Esophagus squamous epithelium (tissue), 5 donors: ENCODE measurements at regions not wholly inside any gene's neighbourhood (a gene's known extent, or its start where the extent isn't known, plus 50 kb on each side); places are given as distances from the start of the nearest gene placed in this dataset.
"Not testable (repeated sequence)": the region's sequence is repeated elsewhere in the genome, so short reads cannot be mapped to it uniquely, and the experiment has no call there.

Experiments
- DNase-seq: peaks from one replicate; lab custom pipeline; 2025; lab: John Stamatoyannopoulos, UW
- H3K27ac ChIP-seq, 4 donors: fragments of 200-600 bp; sonication (generic); one replicate each; pipeline ENCODE4 v1.5.1; 2016 to 2019; ENCODE audit warnings: mild to moderate bottlenecking in 1 of 4
- H3K27me3 ChIP-seq, 4 donors: fragments of 200-600 bp; sonication (generic); 1 replicate in 3 of 4; 2 replicates in 1 of 4; pipeline versions ENCODE4 v1.5.1 to v1.6.0; 2017 to 2021; ENCODE audit warnings: antibody characterized with exemption in 1 of 4
- H3K36me3 ChIP-seq, 3 donors: fragments of 200-600 bp; sonication (generic); one replicate each; pipeline ENCODE4 v1.5.1; 2016 to 2019
- H3K4me1 ChIP-seq, 3 donors: fragments of 200-600 bp; sonication (generic); one replicate each; pipeline ENCODE4 v1.5.1; 2017 to 2019
- H3K4me3 ChIP-seq, 4 donors: fragments of 200-600 bp; sonication (generic); 1 replicate in 3 of 4; 2 replicates in 1 of 4; pipeline ENCODE4 v1.5.1; 2016 to 2019; ENCODE audit warnings: mild to moderate bottlenecking in 2 of 4, moderate library complexity in 1 of 4
- H3K9me3 ChIP-seq, 3 donors: fragments of 200-600 bp; sonication (generic); one replicate each; pipeline ENCODE4 v1.5.1; 2016 to 2019
- POLR2A ChIP-seq, 4 donors: fragments of 450-650 bp; IDR thresholded peaks; one replicate each; pipeline ENCODE4 v1.6.1; 2017; ENCODE audit warnings: antibody characterized with exemption in 4 of 4, mild to moderate bottlenecking in 4 of 4, moderate library complexity in 3 of 4
- WGBS, 2 donors: methylation state at CpG; one replicate each; pipeline ENCODE4 v1.1.5; 2018; 5-methylcytosine and 5-hydroxymethylcytosine counted together
- intact Hi-C: fragments of 100-400 bp; cut with DNase I; formaldehyde crosslinking; loops from one replicate; pipeline ENCODE4 v1.15.0; 2022
- TF ChIP-seq, protein P1 (sequence below), 6 experiments: fragments of 450-650 bp in 4 of 6; fragments of 200-600 bp in 2 of 6; sonication (generic) in 2 of 6; IDR thresholded peaks; one replicate each; pipeline ENCODE4 v1.5.1; 2016 to 2019; ENCODE audit warnings: antibody characterized with exemption in 6 of 6, mild to moderate bottlenecking in 4 of 6, moderate library complexity in 4 of 6
- donor health status: DM: yes; HTN: yes; CAD: no.

DNA sequence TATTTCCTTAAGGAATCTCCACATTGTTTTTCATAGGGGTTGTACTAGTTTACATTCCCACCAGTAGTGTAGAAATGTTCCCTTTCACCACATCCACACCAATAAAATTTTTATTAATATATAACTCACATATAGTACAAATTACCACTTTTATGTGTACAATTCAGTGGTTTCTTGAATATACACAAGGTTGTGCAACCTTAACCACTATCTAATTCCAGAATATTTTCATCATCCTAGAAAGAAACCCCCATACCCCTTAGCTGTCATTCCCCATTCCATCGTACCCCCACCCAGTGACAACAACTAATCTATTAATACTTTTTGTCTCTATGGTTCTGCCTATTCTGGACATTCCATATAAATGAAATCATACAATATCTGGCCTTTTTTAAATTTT, 108.3 kb upstream of the USP9X start:
- H3K4me1 ChIP-seq: no peaks in the 10 kb centered on the region
- no peaks in the 10 kb centered on the region for H3K36me3 ChIP-seq
- H3K9me3 ChIP-seq: no peaks in the 10 kb centered on the region
- WGBS, 2 donors: 88 to 100% methylated on average over 1 of the region's 1 CpG
- H3K27ac ChIP-seq: no peak overlapping the region
- intact Hi-C loops: no loop called here
- no peak for DNase-seq
- no peaks in the 10 kb centered on the region for H3K27me3 ChIP-seq
- H3K4me3 ChIP-seq: no peak overlapping the region
- no peak for TF ChIP-seq POLR2A (IDR thresholded peaks at IDR 0.05)
- TF ChIP-seq, protein P1, sequence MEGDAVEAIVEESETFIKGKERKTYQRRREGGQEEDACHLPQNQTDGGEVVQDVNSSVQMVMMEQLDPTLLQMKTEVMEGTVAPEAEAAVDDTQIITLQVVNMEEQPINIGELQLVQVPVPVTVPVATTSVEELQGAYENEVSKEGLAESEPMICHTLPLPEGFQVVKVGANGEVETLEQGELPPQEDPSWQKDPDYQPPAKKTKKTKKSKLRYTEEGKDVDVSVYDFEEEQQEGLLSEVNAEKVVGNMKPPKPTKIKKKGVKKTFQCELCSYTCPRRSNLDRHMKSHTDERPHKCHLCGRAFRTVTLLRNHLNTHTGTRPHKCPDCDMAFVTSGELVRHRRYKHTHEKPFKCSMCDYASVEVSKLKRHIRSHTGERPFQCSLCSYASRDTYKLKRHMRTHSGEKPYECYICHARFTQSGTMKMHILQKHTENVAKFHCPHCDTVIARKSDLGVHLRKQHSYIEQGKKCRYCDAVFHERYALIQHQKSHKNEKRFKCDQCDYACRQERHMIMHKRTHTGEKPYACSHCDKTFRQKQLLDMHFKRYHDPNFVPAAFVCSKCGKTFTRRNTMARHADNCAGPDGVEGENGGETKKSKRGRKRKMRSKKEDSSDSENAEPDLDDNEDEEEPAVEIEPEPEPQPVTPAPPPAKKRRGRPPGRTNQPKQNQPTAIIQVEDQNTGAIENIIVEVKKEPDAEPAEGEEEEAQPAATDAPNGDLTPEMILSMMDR (IDR thresholded peaks at IDR 0.05): no peak

DNA sequence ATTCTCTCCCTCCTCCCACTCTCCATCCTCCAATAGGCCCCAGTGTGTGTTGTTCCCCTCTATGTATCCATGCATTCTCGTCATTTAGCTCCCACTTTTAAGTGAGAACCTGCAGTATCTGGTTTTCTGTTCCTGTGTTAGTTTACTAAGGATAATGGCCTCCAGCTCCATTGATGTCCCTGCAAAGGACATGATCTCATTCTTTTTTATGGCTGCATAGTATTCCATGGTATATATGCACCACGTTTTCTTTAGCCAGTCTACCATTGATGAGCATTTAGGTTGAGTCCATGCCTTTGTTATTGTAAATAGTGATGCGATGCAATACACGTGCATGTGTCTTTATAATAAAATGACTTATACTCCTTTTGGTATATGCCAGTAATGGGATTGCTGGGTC, 100.3 kb upstream of the USP9X start:
- Histone ChIP-seq H3K27ac (no peak overlapping the region), H3K36me3 (no peaks in the 10 kb centered on the region), H3K4me3 (no peak overlapping the region), H3K27me3 (no peaks in the 10 kb centered on the region), H3K9me3 (no peaks in the 10 kb centered on the region), H3K4me1 (no peaks in the 10 kb centered on the region)
- no peak for DNase-seq
- intact Hi-C loops: no loop called here
- no peak for TF ChIP-seq POLR2A (IDR thresholded peaks at IDR 0.05)
- TF ChIP-seq, protein P1 (IDR thresholded peaks at IDR 0.05): no peak
- 85 to 96% methylated on average over 4 of the region's 4 CpGs for WGBS, 2 donors

DNA sequence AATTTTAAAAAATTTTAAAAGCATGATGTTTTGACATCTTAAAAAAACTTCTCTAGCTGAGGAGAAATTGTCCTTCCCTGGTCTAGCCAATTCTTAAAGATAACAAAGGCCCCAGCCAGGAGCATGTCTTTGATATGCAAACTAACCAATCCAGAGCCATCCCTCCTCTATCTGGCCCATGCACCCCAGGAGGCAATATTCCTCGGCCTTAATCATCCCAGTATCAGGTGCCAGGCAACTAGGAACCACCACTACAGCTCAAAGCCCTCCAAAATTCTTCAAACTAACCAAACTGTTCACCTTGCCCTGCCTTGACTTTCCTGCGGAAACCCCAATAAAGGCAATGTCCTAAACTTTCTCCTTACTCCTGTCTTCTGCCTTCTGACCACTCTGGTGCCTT, 97.8 kb upstream of the USP9X start:
- TF ChIP-seq, protein P1 (IDR thresholded peaks at IDR 0.05): no peak
- no peak for TF ChIP-seq POLR2A (IDR thresholded peaks at IDR 0.05)

DNA sequence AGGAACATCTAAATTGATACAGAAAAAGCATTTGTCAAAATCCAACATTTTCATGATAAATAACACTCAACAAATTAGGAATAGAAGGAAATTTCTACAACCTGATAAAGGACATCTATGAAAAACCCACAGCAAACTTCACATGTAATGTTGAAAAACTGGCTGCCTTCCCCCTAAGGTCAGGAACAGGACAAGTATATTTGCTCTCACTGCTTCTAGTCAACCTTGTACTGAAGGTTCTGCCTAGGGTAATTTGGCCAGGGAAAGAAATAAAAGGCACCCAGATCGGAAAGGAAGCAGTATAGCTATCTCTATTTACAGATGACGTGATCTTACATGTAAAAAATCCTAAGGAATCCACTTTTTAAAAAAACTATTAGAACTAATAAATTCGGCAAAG, 97.1 kb upstream of the USP9X start:
- H3K27me3 ChIP-seq: no peaks in the 10 kb centered on the region
- 45 to 81% methylated on average over 3 of the region's 3 CpGs for WGBS, 2 donors
- TF ChIP-seq, protein P1 (IDR thresholded peaks at IDR 0.05): no peak
- no peak for TF ChIP-seq POLR2A (IDR thresholded peaks at IDR 0.05)

More for the DNA sequence above, 97.8 kb upstream of the USP9X start:
- no peak overlapping the region for H3K4me3 ChIP-seq
- WGBS, 2 donors: 63% methylated on average over 2 of the region's 2 CpGs; no CpG with 5 or more reads in 1 of the 2 donors
- H3K4me1 ChIP-seq: no peaks in the 10 kb centered on the region
- H3K27me3 ChIP-seq: no peaks in the 10 kb centered on the region
- intact Hi-C loops: no loop called here
- no peak overlapping the region for H3K27ac ChIP-seq
- DNase-seq: no peak
- no peaks in the 10 kb centered on the region for H3K9me3 ChIP-seq
- no peaks in the 10 kb centered on the region for H3K36me3 ChIP-seq

DNA sequence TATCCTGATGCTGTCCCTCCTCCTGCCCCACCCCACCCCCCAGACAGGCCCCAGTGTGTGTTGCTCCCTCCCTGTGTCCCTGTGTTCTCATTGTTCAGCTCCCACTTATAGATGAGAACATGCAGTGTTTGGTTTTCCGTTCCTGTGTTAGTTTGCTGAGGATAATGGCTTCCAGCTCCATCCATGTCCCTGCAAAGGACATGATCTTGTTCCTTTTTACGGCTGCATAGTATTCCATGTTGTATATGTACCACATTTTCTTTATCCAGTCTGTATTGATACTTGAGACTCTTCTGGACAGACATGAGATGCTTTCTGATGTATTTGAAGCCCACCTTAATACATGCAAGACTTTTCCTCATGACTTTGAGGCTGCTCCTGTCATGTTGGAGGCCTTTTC, 91.8 kb upstream of the USP9X start:
- H3K4me3 ChIP-seq, intact Hi-C loops, H3K27me3 ChIP-seq, H3K4me1 ChIP-seq, H3K27ac ChIP-seq, DNase-seq, H3K9me3 ChIP-seq, H3K36me3 ChIP-seq: not testable (repeated sequence)
- 88 to 96% methylated on average over 2 of the region's 2 CpGs for WGBS, 2 donors

More for the DNA sequence above, 97.1 kb upstream of the USP9X start:
- Histone ChIP-seq H3K4me1 (no peaks in the 10 kb centered on the region), H3K4me3 (no peak overlapping the region), H3K27ac (no peak overlapping the region), H3K36me3 (no peaks in the 10 kb centered on the region), H3K9me3 (no peaks in the 10 kb centered on the region)
- DNase-seq: no peak
- intact Hi-C loops: no loop called here
